HG02870 (cell line): ENCODE measurements at regions not wholly inside any gene's neighbourhood (a gene's known extent, or its start where the extent isn't known, plus 50 kb on each side); places are given as distances from the start of the nearest gene placed in this dataset.

Source experiments
- ATAC-seq: cut with Tn5 transposase; IDR thresholded peaks from one replicate; pipeline ENCODE4 v1.9.1; 2021; ENCODE audit warnings: mild to moderate bottlenecking, moderate library complexity; ENCODE audit not compliant: unreplicated experiment

- ATAC-seq, result no peak
These were observed 1098.5 kb downstream of the EFNB2 start for GRCh38 chr13:105436943-105437342.

DNA sequence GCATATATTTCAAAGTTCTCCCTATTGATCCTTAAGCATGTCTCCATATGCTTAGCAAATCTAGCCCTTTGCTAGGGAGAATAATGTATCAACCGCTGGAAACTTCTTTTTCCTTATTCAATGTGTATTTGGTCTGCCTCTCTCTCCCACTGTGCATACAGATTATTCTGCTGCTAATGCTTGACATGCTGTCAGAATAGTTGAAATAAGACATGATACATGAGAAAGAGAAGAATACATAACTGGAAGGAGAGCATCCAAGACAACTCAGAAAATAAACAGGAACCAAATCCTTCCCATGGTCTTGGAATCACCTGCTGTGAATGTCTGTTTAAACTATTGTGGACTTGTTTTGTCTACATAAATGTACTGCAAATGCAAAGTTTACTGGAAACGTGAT lies 1103.0 kb downstream of the EFNB2 start:
- ATAC-seq, result no peak

DNA sequence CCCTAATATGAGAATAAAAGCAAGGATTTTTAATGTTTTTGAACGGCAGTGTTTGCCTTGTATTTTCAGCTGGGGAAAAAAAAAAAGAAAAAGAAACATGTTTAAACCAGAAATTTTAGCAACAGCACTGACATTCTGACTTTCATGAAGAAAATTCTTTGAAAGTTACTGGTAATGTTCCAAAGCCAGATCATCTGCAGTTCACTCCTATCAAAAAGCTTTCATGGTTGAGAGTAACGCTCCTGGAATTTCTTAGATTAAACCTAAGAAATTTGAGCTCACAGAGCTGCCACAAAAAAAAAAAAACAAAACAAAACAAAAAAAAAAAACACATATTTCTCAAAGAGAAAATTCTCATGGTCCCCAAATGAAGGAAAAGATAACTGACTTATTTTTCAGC lies 1106.7 kb downstream of the EFNB2 start:
- no peak for ATAC-seq

- no peak for ATAC-seq
These were observed 1109.0 kb downstream of the EFNB2 start for GRCh38 chr13:105426441-105426840.

GRCh38 chr13:105414639-105415038 lies 1120.8 kb downstream of the EFNB2 start:
- no peak for ATAC-seq

- no peak for ATAC-seq
These were observed 1123.3 kb downstream of the EFNB2 start for GRCh38 chr13:105412171-105412570.

GRCh38 chr13:105410602-105411001 lies 1124.9 kb downstream of the EFNB2 start:
- ATAC-seq, result no peak

DNA sequence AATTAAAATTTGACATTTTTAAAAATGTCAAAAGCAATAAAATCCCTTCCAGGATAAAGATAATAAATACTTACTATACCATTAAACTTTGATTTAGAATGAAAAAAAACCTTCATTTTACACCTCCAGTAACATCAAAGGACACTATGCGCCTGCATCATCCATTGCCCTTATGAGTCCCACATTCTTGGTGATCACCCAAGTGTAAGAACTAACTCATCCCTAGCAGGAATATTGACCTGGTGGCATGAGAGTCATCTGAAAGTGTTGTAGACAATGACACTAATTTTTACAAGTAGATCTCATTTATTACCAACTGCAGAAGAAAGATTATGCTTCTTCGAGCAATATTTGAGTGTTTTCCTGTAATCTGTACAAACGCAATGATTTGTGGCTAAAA lies 1128.9 kb downstream of the EFNB2 start:
- no peak for ATAC-seq

GRCh38 chr13:105403086-105403485 lies 1132.4 kb downstream of the EFNB2 start:
- no peak for ATAC-seq

- ATAC-seq, result no peak
These were observed 1140.4 kb downstream of the EFNB2 start for GRCh38 chr13:105395041-105395440.

- ATAC-seq, result no peak
These were observed 1146.1 kb downstream of the EFNB2 start for GRCh38 chr13:105389373-105389772.

DNA sequence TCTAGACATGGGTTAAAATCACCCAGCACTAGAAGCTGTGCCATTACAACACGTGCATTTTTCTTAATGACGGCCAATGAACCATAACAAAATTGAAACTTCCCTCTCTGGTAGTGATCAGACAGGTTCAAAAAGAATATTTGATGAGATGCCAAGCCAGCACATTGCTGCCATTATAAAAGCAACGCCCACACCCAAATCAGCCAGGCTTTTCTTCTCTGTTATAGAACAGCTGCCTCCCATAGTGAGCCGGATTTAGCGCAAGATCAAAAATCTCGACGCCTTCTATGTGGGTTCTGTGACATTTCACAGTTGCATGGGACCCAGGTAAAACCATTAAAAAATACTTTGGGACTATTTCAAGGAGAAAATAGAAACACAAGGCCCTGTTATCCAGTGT lies 1158.0 kb downstream of the EFNB2 start:
- no peak for ATAC-seq

GRCh38 chr13:105370011-105370650 lies 1165.3 kb downstream of the EFNB2 start:
- ATAC-seq, result no peak

DNA sequence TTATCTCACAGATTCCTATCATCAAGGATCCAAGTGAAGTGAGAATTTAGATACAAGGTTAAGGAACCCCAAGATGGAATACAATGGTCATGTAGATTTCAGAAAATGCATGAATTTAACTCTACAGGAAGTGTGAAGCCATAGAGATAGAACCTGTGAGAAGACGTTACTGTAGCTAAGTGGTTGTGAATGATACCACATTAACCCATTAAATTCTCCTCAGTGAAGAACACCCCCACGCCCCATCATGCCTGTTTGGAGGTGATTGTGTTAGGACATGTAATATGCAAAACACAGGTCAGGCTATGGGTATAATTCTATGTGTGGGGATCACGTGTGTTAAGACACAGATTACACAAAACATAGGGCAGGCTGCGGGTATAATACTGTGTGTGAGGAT lies 1166.7 kb downstream of the EFNB2 start:
- ATAC-seq, result no peak

DNA sequence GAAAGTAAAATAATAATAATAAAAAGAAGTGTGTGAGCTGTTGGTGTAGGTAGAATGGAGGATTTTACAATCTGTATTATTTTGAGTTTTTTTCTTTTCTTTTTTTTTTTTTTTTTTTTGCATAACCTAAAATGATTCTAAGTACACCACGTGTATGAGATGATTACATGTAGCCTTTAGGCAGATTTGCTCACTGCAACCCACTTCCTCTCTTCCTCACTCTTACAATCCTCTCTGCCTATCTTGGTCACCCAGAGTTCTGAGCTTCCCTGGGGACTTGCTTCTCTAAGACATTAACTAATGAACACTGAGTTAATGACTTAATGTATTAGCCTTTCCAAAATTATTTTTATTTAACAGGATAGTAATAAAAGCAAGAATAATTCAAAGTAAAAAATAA lies 1169.6 kb downstream of the EFNB2 start:
- ATAC-seq, result no peak

DNA sequence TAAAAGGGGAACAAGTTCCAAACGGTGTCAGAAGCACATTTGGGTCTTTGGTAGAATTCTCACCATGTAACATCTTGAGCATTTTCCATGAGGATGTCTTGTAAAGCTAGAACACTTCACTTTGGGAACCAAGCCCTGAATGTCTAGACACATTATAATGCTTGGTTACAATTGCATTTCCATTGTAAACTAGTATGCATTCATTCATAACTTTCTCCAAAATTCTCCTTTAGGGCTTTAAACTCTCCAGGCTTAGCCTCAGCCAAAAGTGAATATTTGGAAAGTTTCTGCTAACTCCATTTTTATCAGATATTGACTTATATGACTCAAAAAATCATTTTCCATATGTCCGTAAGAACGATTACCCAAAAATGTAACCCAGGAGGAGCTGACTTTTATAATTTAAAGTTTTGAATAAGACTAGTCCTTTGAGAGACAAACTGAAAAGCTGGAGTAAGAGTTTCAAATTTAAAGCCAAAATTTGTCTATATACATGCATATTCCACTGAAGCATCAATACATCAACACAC lies 1170.4 kb downstream of the EFNB2 start:
- no peak for ATAC-seq

DNA sequence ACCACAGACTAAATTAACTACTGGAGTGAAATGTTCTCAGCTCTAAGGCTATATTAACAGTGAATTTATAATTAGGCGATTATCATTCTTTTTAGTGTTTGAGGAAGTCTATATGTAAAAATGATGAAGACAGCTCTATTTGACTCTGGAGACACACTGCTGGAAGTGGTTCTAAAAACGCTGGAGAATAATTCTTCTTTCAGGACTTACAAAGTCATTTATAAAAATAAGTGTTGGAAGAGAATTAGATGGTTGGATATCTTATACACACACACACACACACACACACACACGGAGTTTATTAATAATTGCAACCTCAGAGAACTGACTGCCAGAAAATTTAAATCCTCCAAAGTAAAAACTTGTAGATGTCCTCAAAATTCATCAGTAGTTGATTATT lies 1171.3 kb downstream of the EFNB2 start:
- no peak for ATAC-seq

DNA sequence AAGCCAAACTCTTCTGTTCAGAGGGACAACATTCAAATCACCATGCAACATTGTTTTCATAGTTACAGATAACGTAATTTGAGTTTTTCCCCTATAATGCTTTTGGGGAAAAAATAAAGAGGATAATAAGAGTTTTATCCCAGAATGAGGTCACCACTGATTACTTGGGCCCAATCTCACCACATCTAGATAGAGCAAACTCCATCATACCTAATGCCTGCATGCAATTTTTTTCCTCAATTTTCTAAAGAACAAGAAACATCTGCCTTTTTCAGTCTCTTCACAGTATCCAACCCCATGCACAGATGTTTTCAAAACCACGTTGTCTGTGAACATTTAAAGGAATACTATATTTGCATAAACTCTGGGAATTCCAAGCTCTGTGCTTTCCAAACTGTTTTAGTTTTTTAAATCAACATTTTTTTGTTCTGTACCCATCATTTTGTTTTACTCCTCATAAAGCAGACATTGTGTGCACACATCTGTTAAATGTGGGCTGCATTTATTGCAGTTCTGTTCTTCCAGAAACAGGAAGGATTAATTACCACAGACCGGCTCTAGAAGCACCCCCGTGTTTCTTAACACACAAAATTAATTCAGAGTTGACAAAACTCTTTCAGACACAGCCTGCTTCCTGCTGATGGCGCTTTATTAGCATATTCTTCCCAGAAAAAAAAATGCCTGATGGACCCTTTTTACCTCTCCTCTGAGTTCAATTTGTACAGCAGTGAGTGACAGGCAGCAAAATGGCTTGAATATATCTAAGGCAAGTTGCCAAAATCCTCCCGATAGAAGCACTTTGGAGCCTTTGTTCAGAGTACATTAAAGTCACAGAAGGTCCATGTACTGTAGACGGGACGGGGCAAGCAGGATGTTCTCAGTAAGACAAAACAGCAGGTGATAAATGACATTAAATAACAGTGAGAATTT lies 1171.9 kb downstream of the EFNB2 start:
- ATAC-seq, result no peak

DNA sequence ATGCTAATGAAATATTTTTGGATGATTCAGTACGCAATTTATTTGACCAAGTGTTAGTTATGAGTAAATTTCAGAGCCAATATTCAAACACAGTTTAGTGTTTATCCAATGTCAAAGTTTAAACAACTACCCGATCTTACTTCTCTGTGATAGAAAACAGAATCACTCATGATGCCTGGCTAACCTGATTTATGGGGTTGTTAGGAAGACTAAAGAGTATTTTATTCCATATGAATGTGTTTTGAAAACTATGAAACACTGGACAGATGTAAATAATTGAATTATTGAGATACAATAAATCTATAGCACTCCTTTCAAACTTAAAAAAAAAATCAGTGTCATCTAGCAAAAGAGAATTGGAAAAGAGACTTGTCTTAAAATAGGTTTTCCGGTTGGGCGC lies 1181.8 kb downstream of the EFNB2 start:
- no peak for ATAC-seq

GRCh38 chr13:105349082-105349723 lies 1186.3 kb downstream of the EFNB2 start:
- no peak for ATAC-seq

DNA sequence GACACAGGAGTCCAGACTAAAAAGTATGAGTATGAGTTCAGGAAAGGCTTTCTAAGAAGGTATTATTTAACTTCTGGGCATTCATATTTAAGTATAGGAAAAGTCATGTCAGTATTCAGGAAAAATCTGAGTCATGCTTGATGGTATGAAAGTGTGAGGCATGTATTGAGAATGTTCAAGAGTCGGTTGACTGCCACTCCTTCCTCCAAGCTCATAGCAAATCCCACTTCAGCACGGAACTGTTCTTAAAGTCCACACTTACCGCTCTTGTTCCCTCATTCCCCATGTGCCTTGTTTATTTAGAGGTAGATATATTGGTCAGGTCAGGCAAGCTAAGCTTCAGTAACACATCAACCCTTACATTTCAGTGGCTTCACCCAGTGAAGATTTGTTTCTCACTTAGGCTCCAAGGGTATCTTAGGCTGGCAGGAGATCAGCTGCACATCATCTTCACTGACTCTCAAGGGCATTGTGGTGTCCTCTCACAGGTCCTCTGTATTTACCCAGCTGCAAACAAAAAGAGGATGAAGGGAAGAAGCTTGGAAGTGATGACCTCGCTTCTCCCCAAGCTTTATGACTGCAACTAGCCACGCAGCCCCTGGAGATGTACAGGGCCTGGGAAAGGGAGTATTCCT lies 1189.2 kb downstream of the EFNB2 start:
- no peak for ATAC-seq
